ENCODE measurements at regions not wholly inside any gene's neighbourhood (a gene's known extent, or its start where the extent isn't known, plus 50 kb on each side); places are given as distances from the start of the nearest gene placed in this dataset.

DNA sequence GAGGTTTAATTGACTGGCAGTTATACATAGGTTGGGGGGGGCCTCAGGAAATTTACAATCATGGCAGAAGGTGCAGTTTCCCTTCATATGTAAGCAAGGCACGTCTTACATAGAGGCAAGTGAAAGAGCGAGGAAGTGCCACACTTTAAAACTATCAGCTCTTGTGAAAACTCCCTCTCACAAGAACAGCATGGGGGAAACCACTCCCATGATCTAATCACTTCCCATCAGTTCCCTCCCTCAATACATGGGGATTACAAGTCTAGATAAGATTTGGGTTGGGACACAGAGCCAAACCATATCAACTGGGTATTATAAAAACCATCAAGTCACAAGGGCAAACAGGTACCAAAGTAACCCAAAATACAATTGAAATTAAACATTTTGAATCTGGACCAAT, 182.0 kb upstream of the FAT4 start:
- intact Hi-C loops (cut with DNase I): no loop called here
- Histone ChIP-seq H3K27ac (no peak overlapping the region), H3K27me3 (no peaks in the 10 kb centered on the region), H3K36me3 (no peaks in the 10 kb centered on the region), H3K4me3 (no peak overlapping the region), H3K9me3 (no peaks in the 10 kb centered on the region), H3K4me1 (ENCODE audit: insufficient read depth) (no peaks in the 10 kb centered on the region)
- no peak for DNase-seq
- TF ChIP-seq POLR2A (IDR thresholded peaks at IDR 0.05): no peak
- TF ChIP-seq, protein P1, sequence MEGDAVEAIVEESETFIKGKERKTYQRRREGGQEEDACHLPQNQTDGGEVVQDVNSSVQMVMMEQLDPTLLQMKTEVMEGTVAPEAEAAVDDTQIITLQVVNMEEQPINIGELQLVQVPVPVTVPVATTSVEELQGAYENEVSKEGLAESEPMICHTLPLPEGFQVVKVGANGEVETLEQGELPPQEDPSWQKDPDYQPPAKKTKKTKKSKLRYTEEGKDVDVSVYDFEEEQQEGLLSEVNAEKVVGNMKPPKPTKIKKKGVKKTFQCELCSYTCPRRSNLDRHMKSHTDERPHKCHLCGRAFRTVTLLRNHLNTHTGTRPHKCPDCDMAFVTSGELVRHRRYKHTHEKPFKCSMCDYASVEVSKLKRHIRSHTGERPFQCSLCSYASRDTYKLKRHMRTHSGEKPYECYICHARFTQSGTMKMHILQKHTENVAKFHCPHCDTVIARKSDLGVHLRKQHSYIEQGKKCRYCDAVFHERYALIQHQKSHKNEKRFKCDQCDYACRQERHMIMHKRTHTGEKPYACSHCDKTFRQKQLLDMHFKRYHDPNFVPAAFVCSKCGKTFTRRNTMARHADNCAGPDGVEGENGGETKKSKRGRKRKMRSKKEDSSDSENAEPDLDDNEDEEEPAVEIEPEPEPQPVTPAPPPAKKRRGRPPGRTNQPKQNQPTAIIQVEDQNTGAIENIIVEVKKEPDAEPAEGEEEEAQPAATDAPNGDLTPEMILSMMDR (IDR thresholded peaks at IDR 0.05): no peak
- no peak for TF ChIP-seq EP300 (IDR thresholded peaks at IDR 0.05)
- 87 to 93% (median 91%) methylated on average over 2 of the region's 2 CpGs for WGBS, 3 donors

DNA sequence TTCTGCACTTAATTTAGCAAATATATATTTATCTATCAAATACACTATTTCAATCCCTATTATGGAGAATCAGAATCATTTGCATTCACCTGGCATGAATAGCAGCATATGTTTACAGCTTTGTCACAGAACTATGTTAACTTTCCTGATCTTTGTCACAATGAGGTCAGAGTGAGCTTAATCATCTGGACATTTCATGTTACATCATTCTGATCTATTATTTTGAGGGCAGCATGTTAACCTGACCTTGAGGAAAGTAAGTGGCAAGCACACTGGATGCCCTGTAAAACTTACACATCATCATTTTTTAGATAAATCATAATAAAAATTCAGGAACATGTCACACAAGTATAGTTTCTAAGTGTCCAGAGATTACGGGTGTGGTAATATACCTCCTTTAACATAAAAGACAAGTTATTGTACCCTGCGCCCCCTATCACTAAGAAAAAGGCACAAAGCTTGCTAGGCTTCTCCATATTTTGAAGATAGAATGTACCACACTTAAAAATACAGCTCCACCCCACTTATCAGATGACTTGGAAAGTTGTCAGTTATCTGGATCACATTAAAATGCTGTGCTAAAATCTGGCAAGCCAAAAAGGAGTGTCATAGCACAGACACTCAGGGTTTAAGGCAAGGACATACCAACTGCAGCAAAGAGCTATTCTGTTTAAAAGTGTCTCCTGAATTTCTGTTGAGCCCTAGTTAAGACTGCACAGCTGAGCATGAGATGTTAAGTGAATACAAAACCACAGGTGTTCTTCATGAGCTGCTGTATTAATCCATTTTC, 182.7 kb upstream of the FAT4 start:
- DNase-seq: no peak
- Histone ChIP-seq H3K27me3 (no peaks in the 10 kb centered on the region), H3K27ac (no peak overlapping the region), H3K9me3 (no peaks in the 10 kb centered on the region), H3K36me3 (no peaks in the 10 kb centered on the region), H3K4me3 (no peak overlapping the region), H3K4me1 (ENCODE audit: insufficient read depth) (no peaks in the 10 kb centered on the region)
- TF ChIP-seq POLR2A (IDR thresholded peaks at IDR 0.05): no peak
- intact Hi-C loops (cut with DNase I): no loop called here
- WGBS, 3 donors: 91 to 94% (median 91%) methylated on average over 2 of the region's 2 CpGs

DNA sequence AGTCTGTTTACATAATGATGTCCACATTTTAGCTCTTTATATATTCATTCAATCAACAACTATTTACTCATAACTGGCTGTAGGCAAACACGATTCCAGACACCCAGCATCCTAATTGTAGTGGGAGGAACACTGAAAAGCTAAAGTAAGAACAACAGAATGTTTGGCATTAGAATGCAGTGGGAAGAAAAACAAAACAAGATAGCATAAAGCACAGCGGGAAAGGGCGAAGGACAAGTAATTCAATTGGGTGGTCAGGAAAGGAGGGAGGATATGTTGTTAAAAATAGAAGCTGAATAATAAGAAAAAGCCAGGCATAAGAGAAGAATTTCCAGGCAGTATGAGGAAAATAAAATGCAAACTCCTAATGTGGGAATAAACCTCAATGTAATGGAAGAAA, 189.5 kb upstream of the FAT4 start:
- Histone ChIP-seq H3K9me3 (no peaks in the 10 kb centered on the region), H3K27me3 (no peaks in the 10 kb centered on the region), H3K36me3 (no peaks in the 10 kb centered on the region), H3K4me1 (ENCODE audit: insufficient read depth) (peaks cover 3% of the 10 kb centered on the region), H3K27ac (no peak overlapping the region), H3K4me3 (no peak overlapping the region)
- DNase-seq: no peak
- TF ChIP-seq, protein P1 (IDR thresholded peaks at IDR 0.05): no peak
- TF ChIP-seq POLR2A (IDR thresholded peaks at IDR 0.05) (no peak), EP300 (IDR thresholded peaks at IDR 0.05) (no peak)
- WGBS, 3 donors: 3 to 5% (median 4%) methylated on average over 3 of the region's 3 CpGs
- intact Hi-C loops (cut with DNase I): no loop called here

DNA sequence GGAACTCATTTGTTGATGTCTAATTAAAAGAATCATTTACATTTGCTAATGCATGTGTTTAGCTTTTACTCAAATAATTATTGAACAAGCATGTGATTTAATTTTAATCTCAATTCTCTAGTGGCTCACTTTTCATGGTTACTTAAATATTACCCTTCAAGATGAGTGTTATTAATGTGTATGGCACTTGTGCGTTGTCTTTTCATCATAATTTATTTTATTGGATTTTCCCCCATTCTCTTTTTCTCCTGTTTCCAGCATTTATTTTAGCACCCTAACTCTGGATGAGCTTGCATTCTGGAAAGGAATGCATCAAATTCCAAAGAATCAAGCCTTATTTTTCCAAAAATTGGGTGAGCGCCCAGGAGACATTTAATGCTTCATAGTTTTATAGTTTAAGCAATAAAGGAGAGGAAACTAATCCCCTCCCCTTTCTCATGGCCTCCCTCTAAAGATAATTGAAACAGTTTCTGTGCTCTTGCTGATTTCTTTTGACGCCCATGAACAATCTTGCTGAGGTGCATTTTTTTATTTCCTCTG, 191.1 kb upstream of the FAT4 start:
- Histone ChIP-seq H3K36me3 (no peaks in the 10 kb centered on the region), H3K4me1 (ENCODE audit: insufficient read depth) (peaks cover 3% of the 10 kb centered on the region), H3K27me3 (no peaks in the 10 kb centered on the region), H3K4me3 (no peak overlapping the region), H3K27ac (no peak overlapping the region), H3K9me3 (no peaks in the 10 kb centered on the region)
- no peak for TF ChIP-seq EP300 (IDR thresholded peaks at IDR 0.05)
- TF ChIP-seq POLR2A (IDR thresholded peaks at IDR 0.05): no peak
- TF ChIP-seq, protein P1 (IDR thresholded peaks at IDR 0.05): no peak
- intact Hi-C loops (cut with DNase I): no loop called here
- 31 to 40% (median 39%) methylated on average over 3 of the region's 3 CpGs for WGBS, 3 donors
- DNase-seq: no peak

DNA sequence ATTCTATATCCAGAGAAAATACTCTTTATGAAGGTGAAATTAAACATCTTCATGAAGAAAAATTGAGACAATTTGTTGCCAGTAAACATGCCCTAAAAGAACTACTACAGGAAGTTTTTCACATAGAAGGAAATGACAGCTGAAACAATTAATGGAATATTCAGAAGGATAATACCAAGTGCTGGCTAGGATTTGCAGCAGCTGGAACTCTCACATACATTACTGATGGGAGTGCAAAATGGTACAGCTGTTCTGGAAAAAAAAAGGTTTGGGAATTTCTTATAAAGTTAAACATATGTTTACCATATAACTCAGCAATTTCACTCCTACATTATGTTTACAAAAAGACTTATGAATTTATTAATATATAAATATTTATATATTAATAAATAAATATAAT, 193.2 kb upstream of the FAT4 start:
- H3K9me3 ChIP-seq: no peaks in the 10 kb centered on the region
- no peak overlapping the region for H3K27ac ChIP-seq
- intact Hi-C loops (cut with DNase I): no loop called here
- TF ChIP-seq, protein P1 (IDR thresholded peaks at IDR 0.05): no peak
- TF ChIP-seq POLR2A (IDR thresholded peaks at IDR 0.05): no peak
- no peak for TF ChIP-seq EP300 (IDR thresholded peaks at IDR 0.05)
- H3K27me3 ChIP-seq: no peaks in the 10 kb centered on the region
- peaks cover 3% of the 10 kb centered on the region for H3K4me1 ChIP-seq (ENCODE audit: insufficient read depth)
- no peak overlapping the region for H3K4me3 ChIP-seq
- DNase-seq: no peak
- H3K36me3 ChIP-seq: no peaks in the 10 kb centered on the region
